HG03460 (cell line): ENCODE measurements at regions not wholly inside any gene's neighbourhood (a gene's known extent, or its start where the extent isn't known, plus 50 kb on each side); places are given as distances from the start of the nearest gene placed in this dataset.
"Not testable (repeated sequence)": the region's sequence is repeated elsewhere in the genome, so short reads cannot be mapped to it uniquely, and the experiment has no call there.

Experiments used
- ATAC-seq: cut with Tn5 transposase; IDR thresholded peaks from one replicate; pipeline ENCODE4 v1.9.1; 2021; ENCODE audit not compliant: unreplicated experiment

DNA sequence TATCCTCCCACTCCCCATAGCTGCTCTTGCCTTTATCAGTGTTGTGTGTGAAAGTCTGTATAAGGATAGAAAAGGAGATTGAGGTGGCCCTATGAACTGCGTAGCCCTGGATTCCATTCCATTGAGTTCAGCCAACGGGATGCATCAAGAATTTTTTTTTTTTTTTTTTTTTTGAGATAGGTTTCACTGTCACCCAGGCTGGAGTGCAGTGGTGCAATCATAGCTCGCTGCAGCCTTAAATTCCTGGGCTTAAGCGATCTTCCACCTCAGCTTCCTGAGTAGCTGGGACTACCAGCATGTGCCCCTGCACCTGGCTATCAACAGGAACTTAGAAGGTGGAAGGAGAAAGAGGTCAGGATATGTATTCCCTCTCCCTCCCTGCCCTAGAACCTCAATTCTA lies 187.2 kb upstream of the SPRY1 start:
- no peak for ATAC-seq

DNA sequence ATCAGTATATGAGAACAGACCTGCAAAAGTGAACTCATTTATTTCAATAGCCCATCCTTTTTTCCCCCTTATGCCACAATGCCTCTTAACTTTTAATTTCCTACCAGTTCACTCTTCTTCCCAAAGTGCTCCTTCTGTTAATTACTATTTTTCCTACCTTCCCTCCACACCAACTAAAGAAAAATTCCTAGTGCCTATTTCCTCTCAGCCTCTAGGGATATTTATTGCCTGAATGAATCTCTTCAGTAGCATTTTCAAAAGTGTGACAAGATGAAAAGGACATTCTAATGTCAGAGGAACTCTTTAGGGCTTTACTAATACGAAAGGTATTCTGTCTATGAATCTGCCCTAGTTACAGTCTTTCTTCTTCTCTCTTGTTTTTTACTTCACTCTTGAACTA lies 181.1 kb upstream of the SPRY1 start:
- no peak for ATAC-seq

DNA sequence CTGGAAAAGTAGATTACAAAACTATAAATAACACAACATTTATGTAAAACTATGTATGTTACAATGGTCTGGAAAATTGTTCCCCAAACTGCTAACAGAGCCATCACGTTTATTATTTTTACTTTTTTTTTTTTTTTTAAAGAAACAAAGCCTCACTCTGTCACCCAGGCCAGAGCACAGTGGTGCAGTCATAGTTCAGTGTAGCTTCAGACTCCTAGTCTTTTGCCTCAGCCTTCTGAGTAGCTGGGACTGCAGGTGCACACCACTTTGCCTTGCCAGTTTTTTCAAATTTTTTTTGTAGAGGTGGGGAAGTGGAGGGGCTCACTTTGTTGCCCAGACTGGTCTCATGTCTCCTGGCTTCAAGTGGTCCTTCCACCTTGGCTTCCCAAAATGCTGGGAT lies 180.1 kb upstream of the SPRY1 start:
- no peak for ATAC-seq

DNA sequence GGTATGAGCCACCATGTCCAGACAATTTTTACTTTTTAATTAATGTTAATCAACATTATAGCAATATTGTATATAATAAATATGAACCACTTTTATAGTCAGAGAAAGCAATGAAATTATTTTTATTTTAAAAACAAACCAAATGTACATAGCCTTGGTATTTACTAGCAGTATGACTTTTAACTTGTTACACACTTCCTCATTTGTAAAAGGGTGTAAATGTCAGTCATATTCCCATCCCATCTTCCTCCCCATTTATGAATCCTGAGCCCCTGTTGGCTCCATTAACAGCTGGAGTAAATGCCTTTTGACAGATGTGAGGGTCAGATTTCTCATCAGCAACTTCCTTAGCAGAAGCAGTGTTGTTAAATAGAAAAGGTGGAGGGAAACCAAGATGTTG lies 179.6 kb upstream of the SPRY1 start:
- no peak for ATAC-seq

DNA sequence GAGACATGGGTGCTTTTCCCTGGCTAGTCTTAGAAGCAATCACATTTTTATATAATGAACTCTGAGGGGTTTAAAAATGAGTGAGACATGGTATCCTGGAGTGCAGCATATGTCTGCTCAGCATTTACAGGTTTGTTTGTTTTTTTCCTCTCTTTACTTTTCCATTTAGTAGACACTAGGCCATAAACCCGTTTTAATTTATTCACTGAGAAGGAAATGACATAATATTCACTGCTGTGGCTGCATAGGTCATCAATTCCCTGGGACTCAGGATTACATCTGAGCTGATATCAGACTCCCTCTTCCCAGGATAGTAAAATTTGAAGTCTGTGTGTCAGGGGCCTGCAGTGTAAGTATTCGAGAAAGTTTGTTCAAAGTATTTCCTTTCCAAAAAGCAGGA lies 178.9 kb upstream of the SPRY1 start:
- no peak for ATAC-seq

DNA sequence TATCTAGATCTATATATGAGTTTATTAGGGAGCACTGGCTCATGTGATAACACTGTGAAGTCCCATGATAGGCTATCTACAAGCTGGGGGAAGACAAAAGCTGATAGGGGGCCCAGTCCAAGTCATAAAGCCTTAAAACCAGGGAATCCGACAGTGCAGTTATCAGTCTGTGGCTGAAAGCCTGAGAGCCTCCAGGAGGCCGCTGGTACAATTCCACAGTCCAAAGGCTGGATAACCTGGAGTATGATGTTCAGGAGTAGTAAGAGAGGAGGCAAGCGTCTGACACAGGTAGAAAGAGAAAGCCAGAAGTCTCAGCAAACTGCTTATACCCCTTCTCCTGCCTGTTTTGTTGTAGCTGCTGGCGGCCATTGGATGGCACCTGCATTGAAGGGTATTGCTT lies 177.6 kb upstream of the SPRY1 start:
- no peak for ATAC-seq

DNA sequence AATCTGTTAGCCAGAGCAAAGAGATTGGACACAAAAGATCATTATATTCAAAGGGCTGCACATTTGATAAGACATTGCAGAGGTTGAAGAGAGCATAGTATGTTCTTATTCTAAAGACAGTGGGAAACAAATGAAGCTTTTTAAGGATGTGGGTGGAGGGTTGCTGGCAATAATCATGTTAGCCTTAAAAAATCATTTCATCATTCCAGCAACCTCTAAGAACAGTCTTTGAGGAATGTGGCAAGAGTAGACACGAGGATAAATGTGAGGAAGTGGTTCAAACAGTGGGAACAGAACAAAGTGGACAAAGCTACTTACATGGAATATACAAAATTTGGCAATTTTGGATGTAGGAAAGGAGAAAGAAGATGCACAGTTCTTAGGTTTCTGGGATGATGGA lies 167.3 kb upstream of the SPRY1 start:
- no peak for ATAC-seq

DNA sequence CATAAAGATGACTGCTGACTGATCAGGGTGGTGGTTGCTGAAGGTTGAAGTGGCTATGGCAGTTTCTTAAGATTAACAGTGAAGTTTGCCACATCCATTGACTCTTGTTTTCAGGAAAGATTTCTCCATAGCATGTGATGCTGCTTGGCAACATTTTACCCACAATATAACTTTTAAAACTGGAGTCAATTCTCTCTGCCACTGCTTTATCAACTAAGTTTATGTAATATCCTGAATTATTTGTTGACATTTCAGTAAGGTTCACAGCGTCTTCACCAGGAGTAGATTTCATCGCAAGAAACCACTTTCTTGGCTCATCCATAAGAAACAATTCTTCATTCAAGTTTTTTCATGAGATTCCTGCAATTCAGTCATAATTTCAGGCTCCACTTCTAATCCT lies 166.5 kb upstream of the SPRY1 start:
- ATAC-seq = no peak

DNA sequence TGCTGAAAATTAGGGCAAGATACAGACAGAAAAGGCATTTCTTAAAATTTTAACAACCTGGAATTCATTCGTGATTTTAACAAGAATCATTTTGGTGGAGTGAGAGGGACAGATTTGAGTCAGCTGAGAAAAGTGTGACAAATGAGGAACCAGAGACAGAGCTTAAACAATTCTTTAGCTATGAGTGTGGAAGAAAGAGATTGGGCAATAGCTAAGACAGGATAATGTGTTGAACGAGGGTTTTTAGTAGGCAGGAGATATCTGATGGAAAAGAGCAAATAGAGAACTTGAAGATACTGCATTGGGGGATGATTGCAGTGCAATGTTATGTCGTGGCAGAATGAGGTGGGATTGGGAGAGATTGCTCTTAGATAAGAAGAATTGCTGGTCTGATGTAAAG lies 164.2 kb upstream of the SPRY1 start:
- ATAC-seq = no peak

DNA sequence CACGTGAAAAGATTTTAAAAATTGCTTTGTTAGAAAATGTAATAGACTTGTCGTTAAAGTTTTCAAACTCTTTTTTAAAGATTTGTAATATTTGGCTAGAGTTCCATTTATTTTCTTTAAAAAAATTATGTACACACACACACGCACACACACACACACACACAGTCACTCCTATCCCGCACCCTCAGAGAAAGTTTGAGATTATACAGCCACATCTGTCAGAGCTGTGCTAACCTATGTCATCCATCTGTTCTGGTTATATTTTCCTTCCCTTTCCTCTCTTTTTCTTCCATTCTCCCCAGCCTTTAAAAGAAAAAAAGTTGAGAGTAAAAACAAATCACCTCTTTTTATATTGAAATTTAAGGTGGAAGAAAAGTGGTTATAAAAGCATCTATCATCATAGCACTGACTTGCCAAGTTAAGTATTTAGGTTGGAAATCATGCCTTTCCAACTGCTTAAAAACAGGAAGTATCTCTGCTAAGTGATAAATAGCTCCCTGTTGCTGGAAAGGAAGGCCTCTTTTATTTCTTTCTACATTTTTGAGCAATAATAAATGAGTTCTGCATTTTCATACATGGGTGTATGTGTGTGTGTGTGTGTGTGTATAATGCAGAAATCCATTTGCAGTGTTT lies 163.3 kb upstream of the SPRY1 start:
- no peak for ATAC-seq

DNA sequence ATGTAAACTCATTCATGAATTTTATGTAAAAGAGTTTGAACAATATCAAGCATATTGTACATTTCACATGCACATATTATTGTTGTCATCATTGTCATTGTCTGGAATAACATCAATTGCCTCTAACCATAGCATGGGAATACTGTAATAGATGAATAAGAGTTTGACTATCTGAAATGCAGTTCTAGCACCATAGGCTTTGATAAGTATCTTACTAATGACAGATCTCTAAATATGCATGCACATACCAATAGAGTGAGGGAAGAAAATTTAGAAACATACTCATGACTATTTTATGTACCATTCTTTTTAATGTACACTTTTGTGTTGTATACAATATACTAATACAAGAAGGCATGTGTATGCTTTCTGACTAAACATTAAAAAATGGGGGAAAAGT lies 161.6 kb upstream of the SPRY1 start:
- ATAC-seq = no peak

DNA sequence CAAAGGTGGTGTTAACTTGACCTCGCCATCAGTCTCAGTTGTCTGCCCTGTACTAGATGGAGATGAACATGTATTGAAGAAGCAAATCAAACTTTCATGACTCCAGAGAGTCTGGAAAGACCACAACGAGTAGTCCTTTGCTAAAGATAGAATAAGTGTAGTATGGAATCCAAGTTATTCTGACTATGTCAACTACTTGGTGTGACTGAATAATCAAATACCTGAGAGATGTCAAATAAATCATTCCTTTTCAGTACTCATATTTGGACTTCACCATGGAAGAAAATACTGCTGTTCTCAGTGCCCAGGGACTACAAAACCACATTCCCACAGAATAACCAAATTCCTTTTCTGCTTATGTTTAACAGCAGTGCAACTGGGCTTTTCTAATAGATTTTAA lies 161.2 kb upstream of the SPRY1 start:
- no peak for ATAC-seq

DNA sequence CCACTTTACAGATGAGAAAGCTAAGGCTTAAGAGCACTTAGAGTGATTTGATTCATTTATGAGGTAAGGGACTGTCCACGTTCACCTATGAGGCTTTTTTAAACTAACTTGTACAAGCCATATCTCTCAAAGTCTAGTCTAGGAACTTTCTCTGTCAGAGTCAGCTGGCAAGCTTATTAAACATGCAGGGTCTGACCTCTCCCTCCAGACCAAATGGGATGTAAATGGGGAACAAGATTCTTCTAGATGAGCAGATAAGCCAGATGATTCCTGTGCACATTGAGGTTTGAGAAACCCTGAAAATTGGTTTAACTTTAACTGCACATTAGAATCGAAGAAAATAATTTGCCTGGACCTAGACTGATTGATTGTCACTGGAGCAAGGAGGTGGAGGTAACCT lies 160.0 kb upstream of the SPRY1 start:
- ATAC-seq = no peak

DNA sequence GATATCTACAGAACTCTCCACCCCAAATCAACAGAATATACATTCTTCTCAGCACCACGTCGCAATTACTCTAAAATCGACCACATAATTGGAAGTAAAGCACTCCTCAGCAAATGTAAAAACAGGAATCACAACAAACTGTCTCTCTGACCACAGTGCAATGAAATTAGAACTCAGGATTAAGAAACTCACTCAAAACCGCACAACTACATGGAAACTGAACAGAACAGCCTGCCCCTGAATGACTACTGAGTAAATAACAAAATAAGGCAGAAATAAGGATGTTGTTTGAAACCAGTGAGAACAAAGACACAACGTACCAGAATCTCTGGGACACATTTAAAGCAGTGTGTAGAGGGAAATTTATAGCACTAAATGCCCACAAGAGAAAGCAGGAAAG lies 156.3 kb upstream of the SPRY1 start:
- ATAC-seq = not testable (repeated sequence)

DNA sequence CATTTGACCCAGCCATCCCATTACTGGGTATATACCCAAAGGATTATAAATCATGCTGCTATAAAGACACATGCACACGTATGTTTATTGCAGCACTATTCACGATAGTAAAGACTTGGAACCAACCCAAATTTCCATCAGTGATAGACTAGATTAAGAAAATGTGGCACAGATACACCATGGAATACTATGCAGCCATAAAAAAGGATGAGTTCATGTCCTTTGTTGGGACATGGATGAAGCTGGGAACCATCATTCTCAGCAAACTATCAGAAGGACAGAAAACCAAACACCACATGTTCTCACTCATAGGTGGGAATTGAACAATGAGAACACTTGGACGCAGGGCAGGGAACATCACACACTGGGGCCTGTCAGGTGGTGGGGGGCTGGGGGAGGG lies 153.4 kb upstream of the SPRY1 start:
- ATAC-seq = not testable (repeated sequence)

DNA sequence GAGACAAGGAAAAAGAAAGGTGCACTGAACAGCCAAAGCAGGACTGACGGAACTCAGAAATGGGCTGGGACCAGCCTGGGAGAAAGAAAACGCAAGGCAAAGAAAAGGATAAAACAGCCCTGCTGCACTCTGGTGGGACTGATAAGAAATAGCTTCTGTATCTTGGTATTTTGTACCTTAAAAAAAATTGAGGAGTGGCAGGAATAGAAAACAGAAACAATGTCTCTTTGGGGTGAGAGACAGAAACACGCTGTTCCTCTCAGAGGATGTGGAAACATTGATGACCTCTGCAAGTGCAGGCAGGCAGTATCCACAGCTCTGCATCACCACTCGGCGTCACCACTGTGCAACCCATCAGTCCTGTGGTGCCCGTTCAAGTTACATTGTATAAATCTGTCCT lies 152.5 kb upstream of the SPRY1 start:
- no peak for ATAC-seq

DNA sequence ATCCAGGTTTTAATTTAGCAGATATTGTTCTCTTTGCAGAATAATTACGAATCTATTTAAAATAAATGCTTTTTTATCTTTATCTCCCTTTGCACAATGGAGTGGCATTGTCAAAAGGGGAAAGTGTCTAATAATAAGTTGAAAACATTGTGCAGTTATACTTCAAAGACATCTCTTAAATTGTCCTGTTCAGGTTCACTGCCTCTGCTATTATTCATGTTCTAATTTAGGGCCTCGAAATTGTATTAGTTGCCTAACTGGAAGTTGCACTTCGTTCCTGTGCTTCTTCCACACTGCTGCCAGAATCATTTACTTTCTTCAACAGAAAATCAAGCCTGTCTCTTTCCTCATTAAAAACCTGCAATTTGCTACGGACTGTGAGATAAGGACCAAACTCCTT lies 150.5 kb upstream of the SPRY1 start:
- no peak for ATAC-seq

DNA sequence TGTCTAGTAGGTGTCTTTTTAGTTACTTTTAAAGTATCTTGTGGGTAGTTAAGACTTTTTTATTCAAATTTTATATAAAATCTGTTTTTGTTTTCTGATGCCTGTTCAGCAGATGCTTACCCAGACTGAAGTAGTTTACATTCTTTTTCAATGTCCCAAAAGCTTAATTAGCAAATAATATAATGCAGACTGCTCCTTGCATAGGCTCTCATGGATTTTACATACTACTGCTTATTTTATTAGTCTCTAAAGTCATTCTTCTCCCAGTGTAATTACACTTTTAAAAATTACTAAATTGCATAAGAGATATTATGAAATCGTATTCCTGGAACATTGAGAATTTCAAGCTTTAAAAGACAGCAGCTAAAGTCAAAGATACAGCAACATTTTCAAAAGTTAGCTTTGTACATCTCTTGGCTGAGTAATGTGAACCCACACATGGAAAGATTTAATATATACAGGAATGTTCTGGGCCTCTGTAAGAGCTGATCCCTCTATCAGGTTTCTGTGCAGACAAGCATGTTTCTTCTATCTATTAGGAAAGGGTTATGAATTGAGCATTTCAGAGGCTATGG lies 148.4 kb upstream of the SPRY1 start:
- no peak for ATAC-seq

DNA sequence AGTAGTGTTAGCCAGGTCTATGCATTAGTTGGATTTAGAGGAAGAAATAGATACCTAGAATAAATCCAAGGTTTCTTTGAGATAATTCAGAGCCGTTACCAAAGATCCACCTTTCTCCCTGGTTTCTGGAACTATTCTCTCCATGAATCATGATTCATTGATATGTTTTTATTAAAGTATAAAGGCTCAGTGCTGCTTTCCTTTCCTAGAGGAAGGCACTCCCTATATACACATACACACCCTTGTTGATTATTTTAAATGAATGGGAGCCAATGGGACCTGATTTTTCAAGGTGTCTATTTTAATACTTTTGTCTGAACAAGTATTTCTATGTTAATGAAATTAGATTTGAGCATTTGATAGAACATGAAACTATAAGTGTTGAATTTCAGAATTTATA lies 146.8 kb upstream of the SPRY1 start:
- no peak for ATAC-seq

DNA sequence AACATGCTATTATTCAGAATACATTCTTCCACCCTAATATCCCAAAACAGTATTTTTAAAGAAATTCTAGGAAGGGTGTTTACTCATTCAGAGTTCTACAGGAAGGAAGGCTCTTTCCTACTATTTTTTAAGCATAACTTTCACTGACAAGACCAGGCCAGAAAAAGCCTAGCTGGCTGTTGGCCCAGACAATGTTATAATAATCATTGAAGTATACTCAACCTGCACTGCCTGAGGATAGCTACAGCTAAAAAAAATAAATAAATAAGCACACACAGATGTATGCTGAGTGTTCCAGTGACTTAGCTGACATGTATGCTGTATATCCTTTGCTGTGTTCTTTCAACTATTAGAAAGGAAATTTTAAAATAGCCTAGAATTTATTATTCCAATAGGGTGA lies 145.8 kb upstream of the SPRY1 start:
- no peak for ATAC-seq

DNA sequence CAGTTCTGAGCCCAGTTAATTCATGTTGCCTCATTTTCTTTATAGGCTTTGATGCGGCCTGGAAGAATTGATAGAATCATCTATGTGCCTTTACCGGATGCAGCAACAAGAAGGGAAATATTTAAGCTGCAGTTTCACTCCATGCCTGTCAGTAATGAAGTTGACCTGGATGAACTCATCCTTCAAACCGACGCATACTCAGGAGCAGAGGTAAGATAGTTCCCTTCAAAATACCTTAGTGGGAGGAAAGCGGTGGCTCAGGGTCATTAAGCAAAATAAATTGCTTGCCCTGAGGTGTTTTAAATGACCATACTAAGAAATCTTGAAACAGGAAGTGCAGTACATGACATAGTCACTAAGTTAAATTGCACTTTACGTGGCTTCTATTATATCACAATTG lies 140.6 kb upstream of the SPRY1 start:
- ATAC-seq = no peak

DNA sequence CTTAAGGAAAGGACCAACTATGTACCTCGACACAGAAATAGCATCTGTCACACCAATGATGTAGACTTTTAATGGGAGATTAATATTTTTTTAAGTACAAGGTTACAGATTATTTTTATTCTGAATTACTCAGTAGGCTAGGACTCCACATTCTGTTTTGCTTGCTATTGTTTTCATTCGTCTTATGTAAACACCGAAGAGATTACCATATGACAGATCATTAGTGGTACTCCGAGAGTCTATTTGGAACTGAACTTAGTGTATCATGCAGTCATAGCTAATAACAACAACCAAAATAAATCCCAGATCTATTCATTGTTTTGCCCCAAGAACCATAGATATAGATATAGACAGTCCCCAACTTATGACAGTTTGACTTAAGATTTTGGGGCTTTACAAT lies 139.7 kb upstream of the SPRY1 start:
- ATAC-seq = no peak

DNA sequence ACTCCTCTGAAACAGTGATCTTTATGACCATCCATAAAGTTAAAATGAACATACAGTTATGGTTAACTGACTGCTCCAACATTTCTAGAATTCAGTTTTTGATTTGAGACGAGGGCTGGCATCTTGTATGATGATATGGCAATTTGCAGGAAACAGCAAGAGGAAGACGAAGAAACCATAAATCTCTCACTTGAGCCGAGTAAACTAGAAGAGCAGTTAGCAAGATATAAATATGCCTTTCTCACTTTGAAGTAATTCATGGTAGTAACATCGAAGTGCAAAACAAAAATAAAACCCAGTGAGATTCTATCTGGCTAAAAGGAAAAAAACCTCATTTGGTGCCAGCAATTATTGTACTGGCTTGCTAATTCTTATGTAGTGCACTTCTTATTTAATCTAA lies 139.0 kb upstream of the SPRY1 start:
- no peak for ATAC-seq
